H9 (cell line): ENCODE measurements at regions not wholly inside any gene's neighbourhood (a gene's known extent, or its start where the extent isn't known, plus 50 kb on each side); places are given as distances from the start of the nearest gene placed in this dataset.

Experiments
- DNase-seq: peaks from one replicate; pipeline ENCODE4 v3.0.0-alpha.2; 2017
- H2AFZ ChIP-seq: one replicate; pipeline ENCODE4 v1.6.1; 2013; ENCODE audit warnings: mild to moderate bottlenecking, low read length, control low read depth, moderate library complexity
- H2AK5ac ChIP-seq: 2 replicates; pipeline ENCODE4 v1.6.1; 2013; ENCODE audit warnings: low read length, control low read depth, mixed read lengths; ENCODE audit not compliant: insufficient read length
- H2BK120ac ChIP-seq: one replicate; pipeline ENCODE4 v1.6.1; 2013; ENCODE audit warnings: low read depth, mild to moderate bottlenecking, low read length, control low read depth, inconsistent platforms; ENCODE audit not compliant: poor library complexity, severe bottlenecking
- H2BK12ac ChIP-seq: 2 replicates; pipeline ENCODE4 v1.6.1; 2013; ENCODE audit warnings: low read length, control low read depth, mixed read lengths, low read depth; ENCODE audit not compliant: insufficient read length
- H2BK15ac ChIP-seq: 2 replicates; pipeline ENCODE4 v1.6.1; 2013; ENCODE audit warnings: low read depth, low read length, control low read depth
- H2BK20ac ChIP-seq: one replicate; pipeline ENCODE4 v1.6.1; 2013; ENCODE audit warnings: low read depth, mild to moderate bottlenecking, low read length, control low read depth, inconsistent platforms; ENCODE audit not compliant: poor library complexity, severe bottlenecking
- H2BK5ac ChIP-seq: 2 replicates; pipeline ENCODE4 v1.6.1; 2013; ENCODE audit warnings: low read length, control low read depth, mixed read lengths; ENCODE audit not compliant: insufficient read length
- H3K14ac ChIP-seq: 2 replicates; pipeline ENCODE4 v1.6.1; 2013; ENCODE audit warnings: low read length, control low read depth; ENCODE audit not compliant: insufficient read depth
- H3K18ac ChIP-seq: 2 replicates; pipeline ENCODE4 v1.6.1; 2013; ENCODE audit warnings: low read depth, mild to moderate bottlenecking, mixed read lengths, low read length, control low read depth; ENCODE audit not compliant: insufficient read length
- H3K23ac ChIP-seq: 2 replicates; pipeline ENCODE4 v1.6.1; 2013; ENCODE audit warnings: low read length, control low read depth, mixed read lengths, low read depth; ENCODE audit not compliant: insufficient read length
- H3K23me2 ChIP-seq: 2 replicates; pipeline ENCODE4 v1.6.1; 2013; ENCODE audit warnings: low read depth, mild to moderate bottlenecking, mixed read lengths, low read length, control low read depth; ENCODE audit not compliant: insufficient read length, poor library complexity, severe bottlenecking
- H3K27ac ChIP-seq: 2 replicates; pipeline ENCODE4 v1.5.1; 2013; ENCODE audit warnings: low read length, control low read depth, mixed read lengths, low read depth; ENCODE audit not compliant: insufficient read length
- H3K27me3 ChIP-seq: 2 replicates; pipeline ENCODE4 v1.6.1; 2013; ENCODE audit warnings: low read length, control low read depth, inconsistent platforms; ENCODE audit not compliant: insufficient read depth
- H3K4ac ChIP-seq: 2 replicates; pipeline ENCODE4 v1.6.1; 2013; ENCODE audit warnings: low read depth, mild to moderate bottlenecking, control low read depth, inconsistent platforms, low read length, moderate library complexity
- H3K4me1 ChIP-seq: 2 replicates; pipeline ENCODE4 v1.6.1; 2013; ENCODE audit warnings: low read length, control low read depth, inconsistent platforms; ENCODE audit not compliant: insufficient read depth
- H3K4me2 ChIP-seq: 2 replicates; pipeline ENCODE4 v1.6.1; 2013; ENCODE audit warnings: low read length, control low read depth, mixed read lengths; ENCODE audit not compliant: insufficient read length, insufficient read depth
- H3K56ac ChIP-seq: 2 replicates; pipeline ENCODE4 v1.6.1; 2013; ENCODE audit warnings: low read depth, mild to moderate bottlenecking, mixed read lengths, low read length, control low read depth; ENCODE audit not compliant: insufficient read length
- H3K79me1 ChIP-seq: 2 replicates; pipeline ENCODE4 v1.6.1; 2013; ENCODE audit warnings: low read depth, mild to moderate bottlenecking, moderate library complexity, low read length, control low read depth, inconsistent platforms; ENCODE audit not compliant: insufficient read depth, poor library complexity, severe bottlenecking
- H3K79me2 ChIP-seq: 2 replicates; pipeline ENCODE4 v1.6.1; 2013; ENCODE audit warnings: low read length, control low read depth, inconsistent platforms; ENCODE audit not compliant: insufficient read depth
- H3K9ac ChIP-seq: 2 replicates; pipeline ENCODE4 v1.6.1; 2013; ENCODE audit warnings: low read length, control low read depth, mixed read lengths; ENCODE audit not compliant: insufficient read length; ENCODE audit errors: extremely low read depth
- H3K9me3 ChIP-seq: one replicate; pipeline ENCODE4 v1.6.1; 2013; ENCODE audit warnings: low read depth, low read length, inconsistent platforms; ENCODE audit not compliant: control insufficient read depth
- H3T11ph ChIP-seq: one replicate; pipeline ENCODE4 v1.6.1; 2013; ENCODE audit warnings: mild to moderate bottlenecking, low read length, control low read depth, inconsistent platforms
- H4K20me1 ChIP-seq: one replicate; pipeline ENCODE4 v1.6.1; 2013; ENCODE audit not compliant: control insufficient read depth, insufficient read length, insufficient read depth
- H4K5ac ChIP-seq: 2 replicates; pipeline ENCODE4 v1.6.1; 2013; ENCODE audit warnings: low read depth, mild to moderate bottlenecking, mixed read lengths, low read length, control low read depth; ENCODE audit not compliant: insufficient read length
- H4K8ac ChIP-seq: replicated peaks from 2 replicates; pipeline ENCODE4 v1.6.1; 2013; ENCODE audit warnings: low read length, control low read depth, mixed read lengths, low read depth; ENCODE audit not compliant: insufficient read length
- H4K91ac ChIP-seq: 2 replicates; pipeline ENCODE4 v1.6.1; 2013; ENCODE audit warnings: low read depth, mild to moderate bottlenecking, moderate library complexity, mixed read lengths, low read length, control low read depth; ENCODE audit not compliant: insufficient read length
- H3K27ac Mint-ChIP-seq, 3 experiments: 2 replicates in 2 of 3; 3 replicates in 1 of 3; pipeline ENCODE4 v1.8.0; 2020 to 2021; ENCODE audit warnings: mixed read lengths in 3 of 3, mild to moderate bottlenecking in 1 of 3, moderate library complexity in 1 of 3
- H3K27me3 Mint-ChIP-seq: 2 replicates; pipeline ENCODE4 v1.8.0; 2021; ENCODE audit warnings: low read depth, mild to moderate bottlenecking, moderate library complexity, mixed read lengths
- H3K36me3 Mint-ChIP-seq, 3 experiments: 2 replicates in 2 of 3; 3 replicates in 1 of 3; pipeline ENCODE4 v1.8.0; 2020 to 2021; ENCODE audit warnings: low read depth in 3 of 3, mixed read lengths in 3 of 3; ENCODE audit not compliant: insufficient read depth in 1 of 3
- H3K4me1 Mint-ChIP-seq, 2 experiments: 2 replicates each; pipeline ENCODE4 v1.8.0; 2020; ENCODE audit warnings: mixed read lengths in 2 of 2
- H3K4me3 Mint-ChIP-seq, 2 experiments: 2 replicates in 1 of 2; 3 replicates in 1 of 2; pipeline ENCODE4 v1.8.0; 2020 to 2021; ENCODE audit warnings: mild to moderate bottlenecking in 2 of 2, mixed read lengths in 2 of 2, moderate library complexity in 1 of 2
- H3K9me3 Mint-ChIP-seq, 2 experiments: 2 replicates in 1 of 2; 3 replicates in 1 of 2; pipeline ENCODE4 v1.8.0; 2020; ENCODE audit warnings: mild to moderate bottlenecking in 2 of 2, mixed read lengths in 2 of 2, moderate library complexity in 1 of 2
- WGBS: extraction: QIAGEN DNeasy Blood & Tissue Kit; methylation state at CpG from one replicate; pipeline ENCODE4 v1.1.7; 2013; ENCODE audit warnings: missing lambda C conversion rate, low lambda C conversion rate, mixed read lengths; ENCODE audit not compliant: insufficient read length; ENCODE audit errors: extremely low coverage; 5-methylcytosine and 5-hydroxymethylcytosine counted together
- TF ChIP-seq, protein P1 (sequence below): fragments of 200-600 bp; sonication (generic); conservative IDR thresholded peaks from 3 replicates; pipeline ENCODE4 v1.8.0; 2021; ENCODE audit warnings: antibody characterized with exemption, mild to moderate bottlenecking

DNA sequence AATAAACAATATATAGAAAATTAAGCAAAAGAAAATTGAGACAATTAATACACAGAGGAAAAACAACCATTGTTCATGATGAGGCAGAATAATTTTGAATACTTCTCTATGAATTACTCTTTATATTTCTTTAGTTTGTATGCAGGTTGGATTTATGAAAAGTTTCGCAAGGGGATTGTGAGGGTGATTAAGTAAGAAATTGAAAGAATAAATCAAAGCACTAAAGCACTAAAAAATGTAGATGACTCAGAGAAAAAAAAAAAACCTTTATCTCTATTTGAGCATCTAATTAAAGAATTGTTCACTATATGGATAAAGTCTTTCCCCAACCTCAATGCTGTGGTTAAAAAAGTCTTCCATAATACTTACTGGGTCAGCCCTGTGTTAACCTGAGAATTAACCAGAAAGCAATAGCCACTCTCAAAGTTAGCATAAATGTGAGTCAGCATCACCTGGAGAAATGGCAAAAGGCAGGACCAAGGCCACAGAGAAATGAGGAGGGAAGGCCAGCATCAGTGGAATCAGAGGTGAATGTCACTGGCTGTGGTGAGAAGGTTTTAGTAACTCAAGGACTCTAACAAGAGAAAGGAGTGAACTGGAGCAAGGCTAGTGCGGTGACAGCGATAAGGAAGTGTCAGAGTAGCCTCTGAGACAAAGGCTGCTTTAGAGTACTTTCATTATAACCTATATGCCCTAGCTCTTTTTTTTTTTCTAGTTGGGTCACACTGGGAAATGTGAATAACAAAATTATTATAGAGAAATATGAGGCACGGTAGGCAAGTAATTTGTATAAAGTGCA, 310.4 kb downstream of the KCNC2 start:
- H2AK5ac ChIP-seq: no peak overlapping the region
- Mint-ChIP-seq H3K4me1 (peaks cover 3 to 4% of the 10 kb centered on the region in 2 experiments; a peak in 1 of 4 replicates), H3K27me3 (no peaks in the 10 kb centered on the region), H3K4me3 (no peak overlapping the region), H3K9me3 (no peaks in the 10 kb centered on the region), H3K36me3 (no peaks in the 10 kb centered on the region), H3K27ac (no peak overlapping the region)
- H3T11ph ChIP-seq: no peak overlapping the region
- H3K79me1 ChIP-seq: no peaks in the 10 kb centered on the region
- H2BK12ac ChIP-seq: no peak overlapping the region
- no peaks in the 10 kb centered on the region for H3K4me1 ChIP-seq
- H4K20me1 ChIP-seq: no peaks in the 10 kb centered on the region
- no peaks in the 10 kb centered on the region for H3K27me3 ChIP-seq
- H3K56ac ChIP-seq: no peak overlapping the region
- H3K23ac ChIP-seq: no peak overlapping the region
- H3K9me3 ChIP-seq: no peaks in the 10 kb centered on the region
- H2BK120ac ChIP-seq: no peak overlapping the region
- H2BK5ac ChIP-seq: no peak overlapping the region
- H3K23me2 ChIP-seq: no peaks in the 10 kb centered on the region
- TF ChIP-seq, protein P1, sequence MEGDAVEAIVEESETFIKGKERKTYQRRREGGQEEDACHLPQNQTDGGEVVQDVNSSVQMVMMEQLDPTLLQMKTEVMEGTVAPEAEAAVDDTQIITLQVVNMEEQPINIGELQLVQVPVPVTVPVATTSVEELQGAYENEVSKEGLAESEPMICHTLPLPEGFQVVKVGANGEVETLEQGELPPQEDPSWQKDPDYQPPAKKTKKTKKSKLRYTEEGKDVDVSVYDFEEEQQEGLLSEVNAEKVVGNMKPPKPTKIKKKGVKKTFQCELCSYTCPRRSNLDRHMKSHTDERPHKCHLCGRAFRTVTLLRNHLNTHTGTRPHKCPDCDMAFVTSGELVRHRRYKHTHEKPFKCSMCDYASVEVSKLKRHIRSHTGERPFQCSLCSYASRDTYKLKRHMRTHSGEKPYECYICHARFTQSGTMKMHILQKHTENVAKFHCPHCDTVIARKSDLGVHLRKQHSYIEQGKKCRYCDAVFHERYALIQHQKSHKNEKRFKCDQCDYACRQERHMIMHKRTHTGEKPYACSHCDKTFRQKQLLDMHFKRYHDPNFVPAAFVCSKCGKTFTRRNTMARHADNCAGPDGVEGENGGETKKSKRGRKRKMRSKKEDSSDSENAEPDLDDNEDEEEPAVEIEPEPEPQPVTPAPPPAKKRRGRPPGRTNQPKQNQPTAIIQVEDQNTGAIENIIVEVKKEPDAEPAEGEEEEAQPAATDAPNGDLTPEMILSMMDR: no peak
- H3K4me2 ChIP-seq: no peak overlapping the region
- no peak overlapping the region for H3K14ac ChIP-seq
- no peak overlapping the region for H2AFZ ChIP-seq
- DNase-seq: no peak
- no peak overlapping the region for H2BK15ac ChIP-seq
- no peak overlapping the region for H3K27ac ChIP-seq
- H3K18ac ChIP-seq: no peak overlapping the region
- H3K79me2 ChIP-seq: no peaks in the 10 kb centered on the region
- no peak overlapping the region for H3K4ac ChIP-seq
- no peak overlapping the region for H2BK20ac ChIP-seq
- no peak overlapping the region for H4K91ac ChIP-seq
- H4K5ac ChIP-seq: no peak overlapping the region
- 100% methylated on average over 1 of the region's 4 CpGs for WGBS
- H4K8ac ChIP-seq: no peak overlapping the region
- no peak overlapping the region for H3K9ac ChIP-seq
